DMS 273 (cell line): ENCODE measurements at regions not wholly inside any gene's neighbourhood (a gene's known extent, or its start where the extent isn't known, plus 50 kb on each side); places are given as distances from the start of the nearest gene placed in this dataset.

Source experiments
- DNase-seq: peaks from one replicate; lab custom pipeline; 2025; ENCODE audit not compliant: unreplicated experiment; lab: John Stamatoyannopoulos, UW

GRCh38 chr2:215695861-215696260 is 260.0 kb upstream of the FN1 start:
- DNase-seq = no peak

DNA sequence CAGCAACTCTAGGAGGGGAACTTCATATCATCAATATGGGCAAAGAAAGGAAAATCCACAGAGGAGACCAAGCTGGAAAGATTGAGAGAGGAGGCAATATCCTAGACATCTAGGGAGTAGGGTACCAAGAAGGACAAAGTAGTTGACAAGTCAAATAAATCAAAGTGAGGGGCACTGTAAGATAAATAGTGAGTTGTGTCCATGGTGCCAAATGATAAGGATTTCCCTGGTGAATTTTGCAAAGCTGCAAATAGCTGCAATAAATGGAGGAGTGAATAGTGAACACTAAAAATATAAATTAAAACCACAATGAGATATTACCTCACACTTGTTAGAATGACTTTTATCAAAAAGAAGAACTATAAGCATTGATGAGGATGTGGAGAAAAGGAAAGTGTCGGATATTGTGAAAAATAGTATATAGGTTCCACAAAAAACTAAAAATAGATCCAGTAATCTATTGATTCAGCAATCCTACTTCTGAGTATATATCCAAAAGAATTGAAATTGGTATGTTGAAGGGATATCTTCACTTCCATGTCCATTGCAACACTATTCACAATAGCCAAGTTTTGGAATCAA is 258.2 kb upstream of the FN1 start:
- no peak for DNase-seq

- DNase-seq = no peak
Measured at GRCh38 chr2:215693193-215693998, 257.5 kb upstream of the FN1 start.

- DNase-seq = no peak
Measured at GRCh38 chr2:215692387-215693079, 256.7 kb upstream of the FN1 start.

DNA sequence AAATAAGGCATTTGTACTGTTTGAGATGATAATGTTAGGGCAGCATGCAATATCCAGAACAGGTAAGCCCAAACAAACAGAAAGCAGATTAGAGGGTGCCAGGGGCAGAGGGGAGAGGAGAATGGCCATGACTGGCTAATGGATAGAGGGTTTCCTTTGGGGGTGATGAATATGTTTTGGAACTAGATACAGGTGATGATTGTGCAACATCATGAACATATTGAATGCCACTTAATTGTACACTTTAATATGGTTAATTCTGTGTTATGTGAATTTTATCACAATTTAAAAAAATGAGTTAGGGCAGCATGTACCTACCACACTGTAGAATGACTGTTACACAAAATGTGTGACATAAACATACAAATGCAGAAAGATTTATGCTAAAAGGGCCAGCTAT is 255.5 kb upstream of the FN1 start:
- DNase-seq = no peak

GRCh38 chr2:215687149-215688031 is 251.5 kb upstream of the FN1 start:
- DNase-seq = no peak

- DNase-seq = no peak
Measured at GRCh38 chr2:215685238-215685990, 249.5 kb upstream of the FN1 start.

- no peak for DNase-seq
Measured at GRCh38 chr2:215684448-215685237, 248.8 kb upstream of the FN1 start.

DNA sequence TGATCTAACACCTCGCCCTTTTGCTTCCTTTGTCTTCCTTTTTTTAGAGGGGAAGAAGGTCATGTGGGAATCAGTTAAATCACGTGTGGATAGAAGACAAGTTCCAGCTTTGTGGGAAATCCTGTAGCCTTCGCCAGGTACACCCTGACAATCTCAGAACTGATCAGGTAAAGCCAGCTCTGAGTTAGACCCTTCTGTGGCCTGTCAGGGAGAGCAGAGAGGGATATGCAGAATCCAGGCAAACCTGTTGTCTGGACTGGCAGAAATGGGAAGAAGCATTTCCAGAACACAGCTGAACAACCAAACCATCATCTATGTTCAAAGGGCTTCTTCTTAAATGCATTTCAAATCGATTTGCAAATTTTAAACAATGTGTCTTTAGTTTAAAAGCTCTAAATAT is 247.4 kb upstream of the FN1 start:
- DNase-seq = no peak

GRCh38 chr2:215681799-215682596 is 246.1 kb upstream of the FN1 start:
- no peak for DNase-seq

- no peak for DNase-seq
Measured at GRCh38 chr2:215680605-215681598, 245.0 kb upstream of the FN1 start.

DNA sequence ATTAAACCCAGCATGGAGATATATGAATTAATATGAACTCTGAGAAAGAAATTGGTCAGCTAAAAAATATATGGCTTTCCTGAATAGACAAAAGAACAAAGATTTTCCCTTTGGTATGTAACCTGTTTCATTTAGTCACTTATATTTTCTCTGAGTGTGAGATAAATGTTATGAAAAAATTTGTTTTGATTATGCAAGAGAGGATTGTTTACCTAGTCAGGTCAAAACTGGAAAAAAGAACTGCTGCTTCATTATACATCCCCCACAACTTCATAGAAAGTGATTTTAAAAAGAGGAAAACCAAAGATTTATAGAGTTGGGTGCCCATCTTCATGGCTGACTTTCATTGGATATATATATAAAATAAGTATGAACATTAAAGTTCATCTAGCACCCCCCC is 242.2 kb upstream of the FN1 start:
- DNase-seq = no peak

- DNase-seq = no peak
Measured at GRCh38 chr2:215677481-215677880, 241.6 kb upstream of the FN1 start.

DNA sequence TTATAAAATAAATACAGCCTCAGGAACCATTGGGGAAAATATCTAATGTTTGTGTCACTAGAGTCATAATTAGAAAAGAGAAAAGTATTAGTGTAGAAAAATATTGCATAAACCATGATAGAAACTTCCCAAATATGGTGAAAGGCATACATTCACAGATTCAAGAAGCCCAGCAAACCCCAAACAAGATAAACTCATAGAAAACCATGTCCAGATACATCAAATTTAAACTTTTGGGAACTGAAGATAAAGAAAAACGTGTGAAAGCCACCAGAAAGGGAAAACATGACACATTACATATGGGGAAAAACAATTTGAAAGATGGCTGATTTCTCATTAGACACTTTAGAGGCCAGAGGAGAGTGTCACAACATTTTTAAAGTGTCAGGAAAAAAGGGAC is 236.5 kb upstream of the FN1 start:
- DNase-seq = no peak

GRCh38 chr2:215671691-215672090 is 235.8 kb upstream of the FN1 start:
- DNase-seq = no peak

- DNase-seq = no peak
Measured at GRCh38 chr2:215671244-215671643, 235.4 kb upstream of the FN1 start.

DNA sequence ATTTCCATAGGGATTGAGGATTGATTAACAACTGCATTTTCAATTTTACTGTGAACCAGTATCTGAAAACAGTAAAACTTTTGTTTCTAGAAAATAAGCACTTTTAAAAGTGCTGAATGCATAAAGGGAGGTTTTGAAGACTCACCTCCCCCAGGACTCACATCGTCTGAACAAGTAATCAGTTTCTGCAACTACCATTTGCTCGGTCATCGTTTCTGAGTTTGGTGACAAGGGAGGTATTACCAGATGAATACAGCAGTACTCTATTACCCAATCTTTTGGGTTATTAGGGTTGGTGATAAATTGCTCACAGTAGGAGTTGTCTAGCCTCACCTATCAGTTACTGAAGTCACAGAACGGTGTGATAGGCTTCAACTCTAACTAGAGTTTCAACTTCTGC is 234.5 kb upstream of the FN1 start:
- DNase-seq = no peak

DNA sequence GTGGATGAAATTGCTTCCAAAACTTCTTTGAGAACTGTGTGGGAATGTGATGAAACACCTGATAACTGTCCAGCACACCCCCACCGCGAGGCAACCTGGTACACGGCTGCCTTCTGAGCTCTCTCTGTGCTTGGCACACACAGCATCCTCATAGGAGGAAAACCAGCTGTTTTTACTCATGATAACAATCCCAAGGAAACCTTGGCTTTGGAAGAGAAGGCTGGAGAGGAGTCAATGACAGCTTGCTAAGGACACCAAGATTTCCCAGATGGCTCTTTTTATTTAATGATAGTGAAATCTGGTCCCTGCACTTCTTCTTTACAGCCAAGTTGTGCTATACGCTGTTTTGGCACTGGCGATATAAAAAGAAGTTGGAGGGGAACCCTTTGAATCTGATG is 232.5 kb upstream of the FN1 start:
- DNase-seq = peak; percentile 22
